SK-N-SH (cell line): ENCODE measurements at regions not wholly inside any gene's neighbourhood (a gene's known extent, or its start where the extent isn't known, plus 50 kb on each side); places are given as distances from the start of the nearest gene placed in this dataset.
"Not testable (repeated sequence)": the region's sequence is repeated elsewhere in the genome, so short reads cannot be mapped to it uniquely, and the experiment has no call there.

Experiments
- CTCF ChIA-PET: fragments of 300-600, 350-600 bp; formaldehyde crosslinking; extraction: SDS; loops from one replicate; lab custom pipeline; 2021; lab: Yijun Ruan, JAX
- POLR2A ChIA-PET: fragments of 350-600 bp; sonication (Branson Sonifier 250); formaldehyde crosslinking; extraction: SDS; loops from one replicate; lab custom pipeline; 2020; ENCODE audit warnings: antibody characterized with exemption, inconsistent platforms; lab: Yijun Ruan, JAX
- DNase-seq: peaks from one replicate; pipeline ENCODE4 v3.0.0; 2012
- H2AFZ ChIP-seq: fragments of 200-600 bp; sonication (generic); 2 replicates; pipeline ENCODE4 v1.8.1; 2016; ENCODE audit warnings: antibody characterized with exemption, mild to moderate bottlenecking, low read depth
- H3F3A ChIP-seq: fragments of 200-600 bp; sonication (generic); replicated peaks from 2 replicates; pipeline ENCODE3; 2016; ENCODE audit warnings: antibody characterized with exemption, mild to moderate bottlenecking; ENCODE audit not compliant: insufficient read depth
- H3K27ac ChIP-seq, 2 experiments: fragments of 200-500 bp in 1 of 2; fragments of 200-600 bp in 1 of 2; sonication (Bioruptor generic) in 1 of 2; sonication (generic), shearing (Covaris generic) in 1 of 2; 2 replicates each; pipeline versions ENCODE4 v1.5.1 to v1.6.1; 2014 to 2016; ENCODE audit warnings: low read depth in 2 of 2, inconsistent platforms in 1 of 2, low read length in 1 of 2, mild to moderate bottlenecking in 1 of 2, mixed read lengths in 1 of 2
- H3K27me3 ChIP-seq: fragments of 200-600 bp; sonication (generic), shearing (Covaris generic); 2 replicates; pipeline ENCODE4 v1.6.1; 2016; ENCODE audit warnings: mixed run types; ENCODE audit not compliant: insufficient read depth
- H3K36me3 ChIP-seq, 2 experiments: fragments of 200-500 bp in 1 of 2; fragments of 200-600 bp in 1 of 2; sonication (Bioruptor generic) in 1 of 2; sonication (generic) in 1 of 2; replicated peaks in 1 of 2; 2 replicates each; pipeline versions ENCODE3 to v1.5.1; 2014 to 2016; ENCODE audit warnings: low read length in 1 of 2, mild to moderate bottlenecking in 1 of 2; ENCODE audit not compliant: insufficient read depth in 2 of 2, control insufficient read depth in 1 of 2
- H3K4me1 ChIP-seq, 2 experiments: fragments of 200-500 bp in 1 of 2; fragments of 200-600 bp in 1 of 2; sonication (Bioruptor generic) in 1 of 2; sonication (generic), shearing (Covaris generic) in 1 of 2; 2 replicates each; pipeline versions ENCODE4 v1.5.1 to v1.6.1; 2014 to 2016; ENCODE audit warnings: low read depth in 1 of 2, low read length in 1 of 2, mixed run types in 1 of 2; ENCODE audit not compliant: insufficient read depth in 2 of 2, control insufficient read depth in 1 of 2
- H3K4me2 ChIP-seq: fragments of 200-600 bp; sonication (generic), shearing (Covaris generic); 2 replicates; pipeline ENCODE4 v1.6.1; 2017; ENCODE audit warnings: mixed run types
- H3K4me3 ChIP-seq, 2 experiments: fragments of 200-500 bp in 1 of 2; fragments of 200-600 bp in 1 of 2; sonication (Bioruptor generic) in 1 of 2; sonication (generic), shearing (Covaris generic) in 1 of 2; 2 replicates each; pipeline versions ENCODE4 v1.5.1 to v1.8.1; 2014 to 2016; ENCODE audit warnings: low read depth in 2 of 2, inconsistent platforms in 1 of 2, low read length in 1 of 2, mild to moderate bottlenecking in 1 of 2, mixed read lengths in 1 of 2, moderate library complexity in 1 of 2
- H3K79me2 ChIP-seq: fragments of 200-600 bp; sonication (generic); 2 replicates; pipeline ENCODE4 v1.8.1; 2017; ENCODE audit warnings: mild to moderate bottlenecking; ENCODE audit not compliant: insufficient read depth
- H3K9ac ChIP-seq: fragments of 200-600 bp; sonication (generic); 2 replicates; pipeline ENCODE4 v1.6.1; 2017; ENCODE audit warnings: mixed run types
- H3K9me2 ChIP-seq: fragments of 200-600 bp; sonication (generic); 2 replicates; pipeline ENCODE4 v1.6.1; 2017; ENCODE audit warnings: mixed run types
- H3K9me3 ChIP-seq: fragments of 200-600 bp; sonication (generic); 2 replicates; pipeline ENCODE4 v1.6.1; 2017; ENCODE audit warnings: mixed run types, mild to moderate bottlenecking, moderate library complexity
- H4K20me1 ChIP-seq: fragments of 200-600 bp; sonication (generic); 2 replicates; pipeline ENCODE4 v1.6.1; 2017; ENCODE audit warnings: mild to moderate bottlenecking, mixed run types; ENCODE audit not compliant: insufficient read depth
- FOXJ3 ChIP-seq: sonication (generic); formaldehyde crosslinking; IDR thresholded peaks from 2 replicates; pipeline ENCODE4 v1.5.1; 2020; ENCODE audit warnings: mild to moderate bottlenecking, missing genetic modification reagents
- MAX ChIP-seq: IDR thresholded peaks from 2 replicates; pipeline ENCODE4 v1.4.0; 2012; ENCODE audit warnings: low read depth
- POLR2AphosphoS5 ChIP-seq: IDR thresholded peaks from 2 replicates; pipeline ENCODE4 v1.6.1; 2012; ENCODE audit warnings: low read depth, low read length
- RFX5 ChIP-seq: IDR thresholded peaks from 2 replicates; pipeline ENCODE4 v1.6.1; 2012; ENCODE audit warnings: mild to moderate bottlenecking, improper control_type of control experiment, low read length
- SIN3A ChIP-seq: IDR thresholded peaks from 2 replicates; pipeline ENCODE4 v1.6.1; 2012; ENCODE audit warnings: low read depth, mild to moderate bottlenecking, low read length, moderate library complexity, borderline replicate concordance
- TAF1 ChIP-seq: IDR thresholded peaks from 2 replicates; pipeline ENCODE4 v1.6.1; 2012; ENCODE audit warnings: low read depth, mild to moderate bottlenecking, low read length, moderate library complexity, borderline replicate concordance
- WGBS: methylation state at CpG from one replicate; pipeline ENCODE4 v1.1.6; 2017; ENCODE audit warnings: low lambda C conversion rate; 5-methylcytosine and 5-hydroxymethylcytosine counted together

GRCh38 chr10:8174762-8175161 is 120.3 kb downstream of the GATA3 start:
- H3K4me3 ChIP-seq: no peak overlapping the region
- no peaks in the 10 kb centered on the region for H3F3A ChIP-seq
- no peak for DNase-seq
- TF ChIP-seq SIN3A (no peak), RFX5 (no peak), FOXJ3 (CRISPR knock-in tag) (no peak), POLR2AphosphoS5 (no peak), MAX (no peak), TAF1 (no peak)
- TF ChIP-seq, all 33 proteins: peak for 0
- no peak overlapping the region for H3K27ac ChIP-seq
- WGBS: 90% methylated on average over 6 of the region's 8 CpGs
- no peak overlapping the region for H3K9ac ChIP-seq
- no peaks in the 10 kb centered on the region for H3K9me2 ChIP-seq
- ChIA-PET POLR2A (no interaction called here), CTCF (no interaction called here)
- no peaks in the 10 kb centered on the region for H3K9me3 ChIP-seq
- no peaks in the 10 kb centered on the region for H3K79me2 ChIP-seq
- H2AFZ ChIP-seq: no peak overlapping the region
- no peaks in the 10 kb centered on the region for H4K20me1 ChIP-seq
- H3K4me1 ChIP-seq: peaks cover 0 to 5% of the 10 kb centered on the region in 2 experiments; a peak in 1 of 4 replicates
- no peaks in the 10 kb centered on the region for H3K36me3 ChIP-seq
- no peaks in the 10 kb centered on the region for H3K27me3 ChIP-seq
- no peak overlapping the region for H3K4me2 ChIP-seq

- DNase-seq, H3K79me2 ChIP-seq, H3K27ac ChIP-seq, CTCF ChIA-PET, H3K9me2 ChIP-seq, H4K20me1 ChIP-seq, POLR2A ChIA-PET, H3K27me3 ChIP-seq, H3K4me2 ChIP-seq, H3K9ac ChIP-seq, H3F3A ChIP-seq, H3K4me3 ChIP-seq, H3K9me3 ChIP-seq, H2AFZ ChIP-seq, H3K36me3 ChIP-seq: not testable (repeated sequence)
- WGBS: 78% methylated on average over 3 of the region's 3 CpGs
- H3K4me1 ChIP-seq: peaks cover 0 to 16% of the 10 kb centered on the region in 2 experiments; a peak in 2 of 4 replicates
Measured at GRCh38 chr10:8177526-8177925, 123.0 kb downstream of the GATA3 start.

- H4K20me1 ChIP-seq, H3K9me2 ChIP-seq, DNase-seq, H3K79me2 ChIP-seq, H3K9ac ChIP-seq, H3K4me2 ChIP-seq, H2AFZ ChIP-seq, H3K27me3 ChIP-seq, H3K9me3 ChIP-seq, H3F3A ChIP-seq, H3K4me3 ChIP-seq, CTCF ChIA-PET, H3K36me3 ChIP-seq: not testable (repeated sequence)
- Histone ChIP-seq H3K27ac (peak overlapping the region in 1 of 2 experiments; percentile 83; a peak in 2 of 4 replicates), H3K4me1 (peaks cover 0 to 11% of the 10 kb centered on the region in 2 experiments; a peak in 2 of 4 replicates)
- POLR2A ChIA-PET: interaction anchor here (0.8 to 0.9 kb wide), 3 partner anchors 63 to 1000 kb away, joined by 3 to 5 read pairs (median 4); no protein-coding TSS in a partner anchor
- WGBS: 54% methylated on average over 1 of the region's 1 CpG
Measured at GRCh38 chr10:8179773-8180172, 125.3 kb downstream of the GATA3 start.
